ENCODE measurements at regions not wholly inside any gene's neighbourhood (a gene's known extent, or its start where the extent isn't known, plus 50 kb on each side); places are given as distances from the start of the nearest gene placed in this dataset.

DNA sequence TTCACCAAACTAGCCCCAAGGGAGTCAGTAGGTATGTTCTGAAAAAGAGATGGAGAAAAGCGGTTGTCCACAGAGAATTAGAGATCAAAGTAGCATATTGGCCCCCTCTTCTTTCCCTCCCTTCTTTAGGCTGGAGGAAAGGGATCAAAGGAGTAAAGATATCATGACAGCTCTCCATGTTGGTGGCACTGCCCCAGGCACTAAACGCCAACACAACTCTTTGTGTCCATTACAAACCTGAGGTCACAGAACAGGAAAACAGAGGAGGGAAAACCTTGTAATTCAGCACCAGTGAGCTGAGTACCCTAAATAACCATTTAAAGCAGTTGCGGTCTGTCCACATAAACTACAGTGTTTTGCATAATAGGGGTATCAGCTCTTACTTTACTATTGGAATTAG, 113.0 kb upstream of the TFAP2D start:
- intact Hi-C loops (cut with DNase I; ENCODE audit: low total_unique reads), result loop anchor here (10.0 kb wide), 1 partner anchor 475 kb away; no protein-coding TSS in a partner anchor
- WGBS, 5 donors, result 78 to 89% (median 82%) methylated on average over 3 of the region's 3 CpGs
- H3K36me3 ChIP-seq, result no peaks in the 10 kb centered on the region
- TF ChIP-seq POLR2AphosphoS5 (IDR thresholded peaks at IDR 0.05) (no peak), POLR2A (IDR thresholded peaks at IDR 0.05) (no peak), EP300 (IDR thresholded peaks at IDR 0.05) (no peak)
- TF ChIP-seq, protein P1, sequence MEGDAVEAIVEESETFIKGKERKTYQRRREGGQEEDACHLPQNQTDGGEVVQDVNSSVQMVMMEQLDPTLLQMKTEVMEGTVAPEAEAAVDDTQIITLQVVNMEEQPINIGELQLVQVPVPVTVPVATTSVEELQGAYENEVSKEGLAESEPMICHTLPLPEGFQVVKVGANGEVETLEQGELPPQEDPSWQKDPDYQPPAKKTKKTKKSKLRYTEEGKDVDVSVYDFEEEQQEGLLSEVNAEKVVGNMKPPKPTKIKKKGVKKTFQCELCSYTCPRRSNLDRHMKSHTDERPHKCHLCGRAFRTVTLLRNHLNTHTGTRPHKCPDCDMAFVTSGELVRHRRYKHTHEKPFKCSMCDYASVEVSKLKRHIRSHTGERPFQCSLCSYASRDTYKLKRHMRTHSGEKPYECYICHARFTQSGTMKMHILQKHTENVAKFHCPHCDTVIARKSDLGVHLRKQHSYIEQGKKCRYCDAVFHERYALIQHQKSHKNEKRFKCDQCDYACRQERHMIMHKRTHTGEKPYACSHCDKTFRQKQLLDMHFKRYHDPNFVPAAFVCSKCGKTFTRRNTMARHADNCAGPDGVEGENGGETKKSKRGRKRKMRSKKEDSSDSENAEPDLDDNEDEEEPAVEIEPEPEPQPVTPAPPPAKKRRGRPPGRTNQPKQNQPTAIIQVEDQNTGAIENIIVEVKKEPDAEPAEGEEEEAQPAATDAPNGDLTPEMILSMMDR (IDR thresholded peaks at IDR 0.05), result no peak
- H3K4me3 ChIP-seq, result no peak overlapping the region
- H3K9me3 ChIP-seq, result no peaks in the 10 kb centered on the region
- H3K27ac ChIP-seq, result no peak overlapping the region
- H3K27me3 ChIP-seq, result no peaks in the 10 kb centered on the region
- H3K4me1 ChIP-seq, result no peaks in the 10 kb centered on the region
- DNase-seq, result no peak

DNA sequence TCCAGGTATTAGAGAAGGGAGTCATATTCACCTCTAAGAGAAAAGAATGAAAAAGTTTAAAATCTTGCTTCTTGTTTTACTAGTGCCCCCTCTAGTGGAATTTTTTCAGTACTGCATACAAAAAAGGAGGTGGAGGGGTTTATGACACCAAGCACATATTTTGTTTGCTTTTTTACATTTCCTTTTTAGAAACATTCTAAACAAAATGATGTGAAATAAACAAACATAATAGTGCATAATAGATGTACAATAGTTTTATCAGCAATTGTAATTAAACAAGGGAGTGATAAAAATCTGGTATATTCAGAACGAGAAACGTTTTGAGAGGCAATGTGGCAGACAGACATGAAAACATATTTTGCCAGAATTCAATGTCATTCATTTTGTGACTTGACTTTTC, 111.0 kb upstream of the TFAP2D start:
- H3K27ac ChIP-seq, result no peak overlapping the region
- H3K9me3 ChIP-seq, result no peaks in the 10 kb centered on the region
- 50 to 68% (median 60%) methylated on average over 2 of the region's 2 CpGs for WGBS, 5 donors
- no peak for TF ChIP-seq EP300 (IDR thresholded peaks at IDR 0.05)
- TF ChIP-seq, protein P1 (IDR thresholded peaks at IDR 0.05), result peak in 4 of 7 experiments; percentile 52 to 80 (median 68)
- no peaks in the 10 kb centered on the region for H3K27me3 ChIP-seq
- no peak overlapping the region for H3K4me3 ChIP-seq
- peak in 1 of 2 donors; percentile 47 for DNase-seq
- H3K36me3 ChIP-seq, result no peaks in the 10 kb centered on the region
- intact Hi-C loops (cut with DNase I; ENCODE audit: low total_unique reads), result loop anchor here (10.0 kb wide), 1 partner anchor 477 kb away; no protein-coding TSS in a partner anchor
- no peaks in the 10 kb centered on the region for H3K4me1 ChIP-seq

DNA sequence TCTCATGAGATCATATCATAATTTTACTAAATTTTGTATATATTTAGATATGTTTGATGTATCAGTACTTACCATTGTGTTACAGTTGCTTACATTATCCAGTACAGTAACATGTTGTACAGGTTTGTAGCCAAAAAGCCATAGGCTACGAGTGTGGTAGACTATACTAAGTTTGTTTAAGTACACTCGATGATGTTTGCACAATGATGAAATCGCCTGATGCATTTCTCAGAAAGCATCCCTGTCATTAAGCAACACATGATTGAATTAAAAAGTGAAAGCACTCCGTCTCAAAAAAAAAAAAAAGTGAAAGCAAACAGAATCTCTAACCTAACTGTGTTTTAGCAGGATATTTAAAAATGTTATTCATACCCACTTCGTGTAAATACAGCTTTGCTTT, 104.9 kb upstream of the TFAP2D start:
- no peak overlapping the region for H3K27ac ChIP-seq
- H3K4me1 ChIP-seq, result no peaks in the 10 kb centered on the region
- intact Hi-C loops (cut with DNase I; ENCODE audit: low total_unique reads), result loop anchor here (10.0 kb wide), 1 partner anchor 484 kb away; no protein-coding TSS in a partner anchor
- no peaks in the 10 kb centered on the region for H3K27me3 ChIP-seq
- DNase-seq, result no peak
- H3K36me3 ChIP-seq, result no peaks in the 10 kb centered on the region
- no peak overlapping the region for H3K4me3 ChIP-seq
- TF ChIP-seq, protein P1 (IDR thresholded peaks at IDR 0.05), result no peak
- TF ChIP-seq EP300 (IDR thresholded peaks at IDR 0.05) (no peak), POLR2A (IDR thresholded peaks at IDR 0.05) (no peak), POLR2AphosphoS5 (IDR thresholded peaks at IDR 0.05) (no peak)
- 46 to 65% (median 56%) methylated on average over 5 of the region's 5 CpGs for WGBS, 5 donors
- peaks cover 0 to 5% (median 0%) of the 10 kb centered on the region in 4 donors for H3K9me3 ChIP-seq

DNA sequence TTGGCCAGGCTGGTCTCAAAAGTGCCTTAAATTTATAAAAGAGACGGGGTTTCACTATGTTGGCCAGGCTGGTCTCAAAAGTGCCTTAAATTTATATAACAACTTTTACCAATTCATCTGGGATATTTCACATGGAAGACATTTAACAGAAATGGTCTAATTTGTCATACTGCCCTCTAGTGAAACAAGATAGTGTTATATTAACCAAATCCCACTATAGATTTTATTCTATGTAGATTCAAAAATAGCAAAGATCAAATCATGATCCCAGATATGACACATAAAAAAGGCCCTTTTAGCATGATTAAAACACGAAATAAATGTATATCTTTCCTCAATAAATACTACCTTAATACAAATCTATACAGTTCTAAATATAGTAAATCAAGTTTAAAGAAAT, 102.8 kb upstream of the TFAP2D start:
- Histone ChIP-seq H3K27ac (no peak overlapping the region), H3K4me3 (no peak overlapping the region), H3K9me3 (peaks cover 0 to 9% (median 0%) of the 10 kb centered on the region in 4 donors), H3K4me1 (no peaks in the 10 kb centered on the region), H3K27me3 (no peaks in the 10 kb centered on the region), H3K36me3 (no peaks in the 10 kb centered on the region)
- TF ChIP-seq EP300 (IDR thresholded peaks at IDR 0.05), result no peak
- 44 to 70% (median 66%) methylated on average over 2 of the region's 2 CpGs for WGBS, 5 donors
- intact Hi-C loops (cut with DNase I; ENCODE audit: low total_unique reads), result no loop called here
- DNase-seq, result no peak

DNA sequence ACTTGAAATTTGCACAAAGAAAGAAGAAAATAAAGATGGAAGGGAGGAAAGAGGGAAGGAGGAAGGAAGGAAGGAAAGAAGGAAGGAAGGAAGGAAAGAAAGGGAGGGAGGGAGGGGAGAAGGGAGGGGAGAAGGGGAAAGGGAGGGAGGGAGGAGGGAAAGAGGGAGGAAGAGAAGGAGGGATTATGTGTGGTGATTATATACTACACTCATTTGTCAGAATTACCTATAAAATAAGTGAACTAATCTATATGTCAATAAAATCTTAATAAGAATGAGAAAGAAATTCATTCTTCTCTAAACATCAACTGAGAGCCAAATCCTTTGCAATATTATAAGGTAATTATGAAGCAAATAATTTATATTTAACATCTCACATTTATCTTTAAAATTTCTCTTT, 77.9 kb upstream of the TFAP2D start:
- intact Hi-C loops (cut with DNase I; ENCODE audit: low total_unique reads), result no loop called here
- no peaks in the 10 kb centered on the region for H3K27me3 ChIP-seq

More for the DNA sequence above, 77.9 kb upstream of the TFAP2D start:
- Histone ChIP-seq H3K4me1 (no peaks in the 10 kb centered on the region), H3K9me3 (no peaks in the 10 kb centered on the region), H3K27ac (no peak overlapping the region), H3K4me3 (no peak overlapping the region), H3K36me3 (no peaks in the 10 kb centered on the region)
- DNase-seq, result no peak
- TF ChIP-seq POLR2AphosphoS5 (IDR thresholded peaks at IDR 0.05) (no peak), EP300 (IDR thresholded peaks at IDR 0.05) (no peak), POLR2A (IDR thresholded peaks at IDR 0.05) (no peak)
- TF ChIP-seq, protein P1 (IDR thresholded peaks at IDR 0.05), result no peak

All from stomach (tissue), 8 donors.